ENCODE measurements at regions not wholly inside any gene's neighbourhood (a gene's known extent, or its start where the extent isn't known, plus 50 kb on each side); places are given as distances from the start of the nearest gene placed in this dataset.

DNA sequence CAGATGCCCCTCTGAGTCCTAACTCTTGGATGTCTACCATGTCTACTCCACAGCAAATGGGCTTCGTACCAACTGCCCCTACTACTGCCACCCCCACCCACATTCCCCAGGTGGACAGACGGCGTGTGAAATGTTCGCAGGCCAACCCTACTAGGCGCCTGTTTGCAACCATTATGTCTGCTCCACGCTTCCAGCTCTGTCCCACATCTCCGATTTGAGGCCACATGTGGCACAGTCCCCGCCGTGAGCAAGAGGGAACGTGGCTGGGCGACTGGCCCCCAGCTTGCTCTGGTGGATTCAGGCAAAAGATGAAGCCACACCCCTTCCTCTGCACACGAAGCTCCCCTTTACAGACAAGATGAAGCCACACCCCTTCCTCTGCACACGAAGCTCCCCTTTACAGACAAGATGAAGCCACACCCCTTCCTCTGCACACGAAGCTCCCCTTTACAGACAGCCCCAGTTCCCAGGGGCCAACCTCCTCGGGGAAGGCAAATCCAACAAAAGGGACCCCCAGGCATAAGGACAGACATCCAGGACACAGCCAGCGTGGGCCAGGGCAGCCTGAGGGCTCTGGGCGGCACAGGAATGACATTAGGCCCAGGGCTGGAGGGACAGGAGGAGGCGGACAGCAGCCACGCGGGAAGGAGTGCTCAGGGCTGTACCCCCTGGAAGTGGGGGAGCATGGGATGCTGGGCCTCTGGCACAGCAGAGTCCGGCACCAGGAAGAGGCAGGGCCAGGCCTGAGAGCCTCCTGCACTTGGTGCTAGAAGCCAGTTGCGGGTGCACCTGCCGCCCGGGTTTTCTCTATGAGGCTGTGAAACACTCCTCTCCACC lies 106.2 kb downstream of the SHANK2 start (continued):
- TF ChIP-seq EP300 (IDR thresholded peaks at IDR 0.05) (no peak), RAD21 (conservative IDR thresholded peaks at IDR 0.05 in 1 of 2, IDR thresholded peaks at IDR 0.05 in 1 of 2) (no peak), HOXA7 (CRISPR knock-in tag; IDR thresholded peaks at IDR 0.05) (no peak)

DNA sequence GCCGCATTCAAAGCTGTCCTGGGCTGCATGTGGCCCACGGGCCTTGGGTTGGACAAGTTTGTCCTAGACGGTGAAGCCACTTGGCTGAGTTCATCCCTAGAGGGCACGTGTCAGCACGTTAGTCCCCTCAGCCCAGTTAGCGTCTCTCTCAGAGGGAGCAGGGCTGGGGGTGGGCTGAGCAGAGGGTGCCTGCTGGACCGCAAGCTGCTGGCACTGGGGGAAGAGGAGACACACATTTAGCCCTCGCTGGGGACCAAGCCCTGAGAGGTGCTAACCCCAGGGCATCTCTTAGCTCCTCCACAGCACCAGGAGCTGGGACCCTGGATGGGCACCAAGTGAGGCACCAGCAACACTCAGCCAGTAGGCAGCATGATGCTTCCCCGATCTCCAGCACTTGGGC lies 107.0 kb downstream of the SHANK2 start:
- Histone ChIP-seq H3K27ac (no peak overlapping the region), H3K4me2 (no peak overlapping the region), H3K4me1 (no peaks in the 10 kb centered on the region), H3K4me3 (no peak overlapping the region), H3K9me3 (no peaks in the 10 kb centered on the region)
- TF ChIP-seq RARB (CRISPR knock-in tag; IDR thresholded peaks at IDR 0.05) (no peak), CEBPB (IDR thresholded peaks at IDR 0.05) (no peak), HDAC2 (IDR thresholded peaks at IDR 0.05) (no peak), NR3C1 (IDR thresholded peaks at IDR 0.05) (no peak), EP300 (IDR thresholded peaks at IDR 0.05) (no peak), MYC (IDR thresholded peaks at IDR 0.05; ENCODE audit: borderline replicate concordance, low read length) (no peak), RCOR1 (IDR thresholded peaks at IDR 0.05; ENCODE audit: low read depth, low read length) (no peak), RNF2 (IDR thresholded peaks at IDR 0.05; ENCODE audit: borderline replicate concordance, low read depth) (no peak), PHF8 (IDR thresholded peaks at IDR 0.05; ENCODE audit: borderline replicate concordance, low read depth) (no peak), HEYL (CRISPR knock-in tag; IDR thresholded peaks at IDR 0.05) (no peak), FOXS1 (CRISPR knock-in tag; IDR thresholded peaks at IDR 0.05) (no peak), SMC3 (IDR thresholded peaks at IDR 0.05) (no peak), RFX5 (IDR thresholded peaks at IDR 0.05) (no peak), ESRRA (IDR thresholded peaks at IDR 0.05; ENCODE audit: borderline replicate concordance, low read length) (no peak), ZFP36 (IDR thresholded peaks at IDR 0.05; ENCODE audit: borderline replicate concordance, partially characterized antibody) (no peak), CBX8 (IDR thresholded peaks at IDR 0.05) (no peak)
- TF ChIP-seq, protein P1, sequence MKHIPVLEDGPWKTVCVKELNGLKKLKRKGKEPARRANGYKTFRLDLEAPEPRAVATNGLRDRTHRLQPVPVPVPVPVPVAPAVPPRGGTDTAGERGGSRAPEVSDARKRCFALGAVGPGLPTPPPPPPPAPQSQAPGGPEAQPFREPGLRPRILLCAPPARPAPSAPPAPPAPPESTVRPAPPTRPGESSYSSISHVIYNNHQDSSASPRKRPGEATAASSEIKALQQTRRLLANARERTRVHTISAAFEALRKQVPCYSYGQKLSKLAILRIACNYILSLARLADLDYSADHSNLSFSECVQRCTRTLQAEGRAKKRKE (CRISPR knock-in tag; IDR thresholded peaks at IDR 0.05; ENCODE audit: low read depth), result no peak
- TF ChIP-seq, protein P2, sequence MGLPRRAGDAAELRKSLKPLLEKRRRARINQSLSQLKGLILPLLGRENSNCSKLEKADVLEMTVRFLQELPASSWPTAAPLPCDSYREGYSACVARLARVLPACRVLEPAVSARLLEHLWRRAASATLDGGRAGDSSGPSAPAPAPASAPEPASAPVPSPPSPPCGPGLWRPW (IDR thresholded peaks at IDR 0.05), result no peak
- TF ChIP-seq, protein P3, sequence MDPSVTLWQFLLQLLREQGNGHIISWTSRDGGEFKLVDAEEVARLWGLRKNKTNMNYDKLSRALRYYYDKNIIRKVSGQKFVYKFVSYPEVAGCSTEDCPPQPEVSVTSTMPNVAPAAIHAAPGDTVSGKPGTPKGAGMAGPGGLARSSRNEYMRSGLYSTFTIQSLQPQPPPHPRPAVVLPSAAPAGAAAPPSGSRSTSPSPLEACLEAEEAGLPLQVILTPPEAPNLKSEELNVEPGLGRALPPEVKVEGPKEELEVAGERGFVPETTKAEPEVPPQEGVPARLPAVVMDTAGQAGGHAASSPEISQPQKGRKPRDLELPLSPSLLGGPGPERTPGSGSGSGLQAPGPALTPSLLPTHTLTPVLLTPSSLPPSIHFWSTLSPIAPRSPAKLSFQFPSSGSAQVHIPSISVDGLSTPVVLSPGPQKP (IDR thresholded peaks at IDR 0.05; ENCODE audit: low read depth, low read length), result no peak
- TF ChIP-seq, protein P4, sequence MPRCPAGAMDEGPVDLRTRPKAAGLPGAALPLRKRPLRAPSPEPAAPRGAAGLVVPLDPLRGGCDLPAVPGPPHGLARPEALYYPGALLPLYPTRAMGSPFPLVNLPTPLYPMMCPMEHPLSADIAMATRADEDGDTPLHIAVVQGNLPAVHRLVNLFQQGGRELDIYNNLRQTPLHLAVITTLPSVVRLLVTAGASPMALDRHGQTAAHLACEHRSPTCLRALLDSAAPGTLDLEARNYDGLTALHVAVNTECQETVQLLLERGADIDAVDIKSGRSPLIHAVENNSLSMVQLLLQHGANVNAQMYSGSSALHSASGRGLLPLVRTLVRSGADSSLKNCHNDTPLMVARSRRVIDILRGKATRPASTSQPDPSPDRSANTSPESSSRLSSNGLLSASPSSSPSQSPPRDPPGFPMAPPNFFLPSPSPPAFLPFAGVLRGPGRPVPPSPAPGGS (IDR thresholded peaks at IDR 0.05), result no peak
- 92% methylated on average over 9 of the region's 9 CpGs for WGBS (ENCODE audit: missing lambda C conversion rate)
- ATAC-seq (no peak), FAIRE-seq (no peak), DNase-seq (ENCODE audit: low read depth in 1 of 2, low spot score in 1 of 2) (no peak)
- POLR2A ChIA-PET, result no interaction called here
- CTCF ChIA-PET, result interaction anchor here (0.9 to 1.4 kb wide), 3 partner anchors 39 to 227 kb away, joined by 3 to 5 read pairs (median 3); no protein-coding TSS in a partner anchor

DNA sequence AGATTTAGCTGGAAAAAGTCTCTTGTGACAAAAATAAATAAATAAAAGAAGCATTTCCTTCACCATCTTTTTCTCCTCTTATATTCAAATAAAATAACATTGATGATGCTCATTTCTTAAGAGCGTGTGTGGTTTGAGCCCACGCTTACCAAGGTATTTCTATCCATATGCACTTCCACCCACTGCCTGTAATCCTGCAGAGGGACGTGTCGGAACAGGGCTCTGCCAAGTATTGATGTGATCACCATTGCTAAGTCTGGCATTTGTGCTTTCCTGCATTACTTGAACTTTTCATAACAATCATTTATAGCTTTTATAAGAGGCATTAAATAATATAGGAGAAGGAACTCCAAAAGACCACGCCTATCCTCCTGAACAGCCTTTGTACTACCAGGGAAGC lies 107.6 kb downstream of the SHANK2 start:
- Histone ChIP-seq H3K4me3 (no peak overlapping the region), H3K27ac (no peak overlapping the region), H3K9me3 (no peaks in the 10 kb centered on the region), H3K4me2 (no peak overlapping the region), H3K4me1 (no peaks in the 10 kb centered on the region)
- ATAC-seq (no peak), FAIRE-seq (no peak), DNase-seq (ENCODE audit: low read depth in 1 of 2, low spot score in 1 of 2) (no peak)
- TF ChIP-seq, protein P1 (CRISPR knock-in tag; IDR thresholded peaks at IDR 0.05; ENCODE audit: low read depth), result no peak
- TF ChIP-seq, protein P5, sequence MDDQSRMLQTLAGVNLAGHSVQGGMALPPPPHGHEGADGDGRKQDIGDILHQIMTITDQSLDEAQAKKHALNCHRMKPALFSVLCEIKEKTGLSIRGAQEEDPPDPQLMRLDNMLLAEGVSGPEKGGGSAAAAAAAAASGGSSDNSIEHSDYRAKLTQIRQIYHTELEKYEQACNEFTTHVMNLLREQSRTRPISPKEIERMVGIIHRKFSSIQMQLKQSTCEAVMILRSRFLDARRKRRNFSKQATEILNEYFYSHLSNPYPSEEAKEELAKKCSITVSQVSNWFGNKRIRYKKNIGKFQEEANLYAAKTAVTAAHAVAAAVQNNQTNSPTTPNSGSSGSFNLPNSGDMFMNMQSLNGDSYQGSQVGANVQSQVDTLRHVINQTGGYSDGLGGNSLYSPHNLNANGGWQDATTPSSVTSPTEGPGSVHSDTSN (IDR thresholded peaks at IDR 0.05), result no peak
- no peak for TF ChIP-seq CBX8 (IDR thresholded peaks at IDR 0.05)
- TF ChIP-seq FOSB (CRISPR knock-in tag; IDR thresholded peaks at IDR 0.05), result no peak
- no peak for TF ChIP-seq GATA3 (IDR thresholded peaks at IDR 0.05; ENCODE audit: borderline replicate concordance)
- TF ChIP-seq RNF2 (IDR thresholded peaks at IDR 0.05; ENCODE audit: borderline replicate concordance, low read depth), result no peak
- TF ChIP-seq ZSCAN20 (CRISPR knock-in tag; IDR thresholded peaks at IDR 0.05), result no peak
- no peak for TF ChIP-seq NFE2L2 (conservative IDR thresholded peaks at IDR 0.05; ENCODE audit: low read length)
- WGBS (ENCODE audit: missing lambda C conversion rate), result 91% methylated on average over 5 of the region's 5 CpGs
- POLR2A ChIA-PET, result no interaction called here
- CTCF ChIA-PET, result interaction anchor here (0.9 to 1.4 kb wide), 3 partner anchors 40 to 228 kb away, joined by 3 to 5 read pairs (median 3); no protein-coding TSS in a partner anchor

Data from A549 (cell line).